ENCODE measurements at regions not wholly inside any gene's neighbourhood (a gene's known extent, or its start where the extent isn't known, plus 50 kb on each side); places are given as distances from the start of the nearest gene placed in this dataset.
"Not testable (repeated sequence)": the region's sequence is repeated elsewhere in the genome, so short reads cannot be mapped to it uniquely, and the experiment has no call there.

- DNase-seq (ENCODE audit: low read depth in 3 of 3, low spot score in 2 of 3): no peak
Measured at GRCh38 chr5:6115852-6116251, 262.5 kb downstream of the MED10 start.

GRCh38 chr5:6112538-6112937 lies 265.8 kb downstream of the MED10 start:
- no peak for DNase-seq (ENCODE audit: low read depth in 3 of 3, low spot score in 2 of 3)

GRCh38 chr5:6112125-6112524 lies 266.2 kb downstream of the MED10 start:
- no peak for DNase-seq (ENCODE audit: low read depth in 3 of 3, low spot score in 2 of 3)

GRCh38 chr5:6111131-6111530 lies 267.2 kb downstream of the MED10 start:
- DNase-seq (ENCODE audit: low read depth in 3 of 3, low spot score in 2 of 3): no peak

- no peak for DNase-seq (ENCODE audit: low read depth in 3 of 3, low spot score in 2 of 3)
Measured at GRCh38 chr5:6110441-6111005, 267.8 kb downstream of the MED10 start.

GRCh38 chr5:6108981-6109825 lies 269.1 kb downstream of the MED10 start:
- no peak for DNase-seq (ENCODE audit: low read depth in 3 of 3, low spot score in 2 of 3)

- DNase-seq (ENCODE audit: low read depth in 3 of 3, low spot score in 2 of 3): no peak
Measured at GRCh38 chr5:6108540-6108848, 269.9 kb downstream of the MED10 start.

- DNase-seq (ENCODE audit: low read depth in 3 of 3, low spot score in 2 of 3): no peak
Measured at GRCh38 chr5:6107675-6108539, 270.4 kb downstream of the MED10 start.

GRCh38 chr5:6106756-6107155 lies 271.6 kb downstream of the MED10 start:
- no peak for DNase-seq (ENCODE audit: low read depth in 3 of 3, low spot score in 2 of 3)

GRCh38 chr5:6105320-6105719 lies 273.0 kb downstream of the MED10 start:
- DNase-seq (ENCODE audit: low read depth in 3 of 3, low spot score in 2 of 3): no peak

GRCh38 chr5:6096101-6096500 lies 282.2 kb downstream of the MED10 start:
- DNase-seq (ENCODE audit: low read depth in 3 of 3, low spot score in 2 of 3): no peak

- DNase-seq (ENCODE audit: low read depth in 3 of 3, low spot score in 2 of 3): not testable (repeated sequence)
Measured at GRCh38 chr5:6094180-6094579, 284.2 kb downstream of the MED10 start.

- no peak for DNase-seq (ENCODE audit: low read depth in 3 of 3, low spot score in 2 of 3)
Measured at GRCh38 chr5:6090838-6091237, 287.5 kb downstream of the MED10 start.

GRCh38 chr5:6090079-6090654 lies 288.2 kb downstream of the MED10 start:
- DNase-seq (ENCODE audit: low read depth in 3 of 3, low spot score in 2 of 3): no peak

GRCh38 chr5:6088706-6089105 lies 289.6 kb downstream of the MED10 start:
- DNase-seq (ENCODE audit: low read depth in 3 of 3, low spot score in 2 of 3): no peak

GRCh38 chr5:6087576-6087975 lies 290.8 kb downstream of the MED10 start:
- no peak for DNase-seq (ENCODE audit: low read depth in 3 of 3, low spot score in 2 of 3)

- no peak for DNase-seq (ENCODE audit: low read depth in 3 of 3, low spot score in 2 of 3)
Measured at GRCh38 chr5:6086871-6087270, 291.5 kb downstream of the MED10 start.

- DNase-seq (ENCODE audit: low read depth in 3 of 3, low spot score in 2 of 3): no peak
Measured at GRCh38 chr5:6085341-6085860, 292.9 kb downstream of the MED10 start.

- no peak for DNase-seq (ENCODE audit: low read depth in 3 of 3, low spot score in 2 of 3)
Measured at GRCh38 chr5:6084836-6085235, 293.5 kb downstream of the MED10 start.

- no peak for DNase-seq (ENCODE audit: low read depth in 3 of 3, low spot score in 2 of 3)
Measured at GRCh38 chr5:6084376-6084775, 294.0 kb downstream of the MED10 start.
